Esophagus squamous epithelium (tissue), 4 donors: ENCODE measurements at regions not wholly inside any gene's neighbourhood (a gene's known extent, or its start where the extent isn't known, plus 50 kb on each side); places are given as distances from the start of the nearest gene placed in this dataset.
A peak's percentile ranks its signal among the peaks of the same experiment; 100 is the strongest.

Experiments used
- CTCF ChIP-seq, 6 experiments: fragments of 450-650 bp in 4 of 6; fragments of 200-600 bp in 2 of 6; sonication (generic) in 2 of 6; IDR thresholded peaks; one replicate each; pipeline ENCODE4 v1.5.1; 2016 to 2019; ENCODE audit warnings: antibody characterized with exemption in 6 of 6, mild to moderate bottlenecking in 4 of 6, moderate library complexity in 4 of 6
- POLR2A ChIP-seq, 4 donors: fragments of 450-650 bp; IDR thresholded peaks; one replicate each; pipeline ENCODE4 v1.6.1; 2017; ENCODE audit warnings: antibody characterized with exemption in 4 of 4, mild to moderate bottlenecking in 4 of 4, moderate library complexity in 3 of 4

- peak in 2 of 6 experiments; percentile 11 to 29 for TF ChIP-seq CTCF (IDR thresholded peaks at IDR 0.05)
- no peak for TF ChIP-seq POLR2A (IDR thresholded peaks at IDR 0.05)
These were observed 138.9 kb upstream of the HAAO start for GRCh38 chr2:42931146-42931817.
